ENCODE measurements at regions not wholly inside any gene's neighbourhood (a gene's known extent, or its start where the extent isn't known, plus 50 kb on each side); places are given as distances from the start of the nearest gene placed in this dataset.

DNA sequence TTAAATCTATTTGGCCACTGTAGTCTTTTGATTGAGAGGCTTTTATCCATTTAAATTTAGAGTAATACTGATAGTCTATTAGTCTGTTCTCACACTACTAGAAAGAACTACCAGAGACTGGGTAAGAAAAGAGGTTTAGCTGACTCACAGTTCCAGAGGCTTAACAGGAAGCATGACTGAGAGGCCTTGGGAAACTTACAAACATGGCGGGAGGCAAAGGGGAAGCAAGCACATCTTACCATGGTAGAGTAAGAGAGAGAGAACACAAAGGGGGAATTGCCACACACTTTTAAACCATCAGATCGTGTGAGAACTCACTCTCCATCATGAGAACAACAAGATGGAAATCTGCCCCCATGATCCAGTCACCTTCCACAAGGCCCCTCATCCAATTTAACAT is 410.9 kb downstream of the PDGFC start:
- no peak for DNase-seq (ENCODE audit: low read depth, low spot score)
- no peak overlapping the region for H3K4me3 ChIP-seq (ENCODE audit: low read length)

DNA sequence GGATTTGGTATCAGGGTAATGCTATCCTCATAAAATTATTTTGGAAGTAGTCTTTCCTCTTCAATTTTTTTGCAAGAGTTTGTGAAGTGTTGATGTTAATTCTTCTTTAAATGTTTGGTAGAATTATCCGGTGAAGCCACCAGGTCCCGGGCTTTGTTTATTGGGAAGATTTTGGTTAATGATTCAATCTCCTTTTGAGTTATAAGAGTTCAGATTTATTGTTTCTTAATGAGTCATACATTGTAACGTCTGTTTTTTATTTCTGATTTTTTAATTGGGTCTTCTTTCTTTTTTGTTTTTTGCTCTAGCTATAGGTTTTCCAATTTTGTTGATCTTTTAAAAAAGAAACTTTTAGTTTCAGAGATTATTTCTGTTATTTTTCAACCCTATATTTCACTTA is 412.3 kb downstream of the PDGFC start:
- no peak overlapping the region for H3K4me3 ChIP-seq (ENCODE audit: low read length)
- DNase-seq (ENCODE audit: low read depth, low spot score), result no peak

DNA sequence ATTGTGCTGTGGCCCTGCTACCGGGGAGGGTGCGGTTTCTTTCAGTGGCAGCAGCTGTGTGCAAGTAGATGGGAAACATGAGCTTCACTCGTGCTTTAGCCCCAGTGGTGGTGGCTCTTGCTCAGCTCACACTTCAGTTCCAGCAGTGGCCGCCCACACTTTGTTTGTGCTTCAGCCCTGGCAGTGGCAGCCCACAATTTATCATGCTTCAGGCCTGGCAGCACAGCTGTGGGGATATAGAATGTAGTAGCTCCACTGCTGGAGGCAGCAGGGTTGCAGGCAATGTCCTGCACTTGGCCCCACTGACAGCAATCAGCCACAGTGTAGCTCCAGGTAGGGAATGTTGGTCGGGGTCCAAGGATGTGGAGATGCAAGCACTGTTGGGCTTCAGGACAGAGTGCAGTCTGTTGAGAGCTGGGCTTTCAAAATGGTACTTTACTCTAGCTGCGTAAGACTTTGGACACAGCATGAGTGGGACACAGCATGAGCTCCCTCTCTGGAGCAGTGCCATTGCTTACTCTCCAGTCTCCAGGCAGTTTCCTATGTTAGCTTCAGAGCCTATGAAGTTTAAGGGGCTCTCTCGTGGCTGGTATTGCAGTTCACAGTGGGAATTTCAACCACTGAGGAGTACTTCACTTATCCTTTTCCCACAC is 413.1 kb downstream of the PDGFC start:
- no peak overlapping the region for H3K4me3 ChIP-seq (ENCODE audit: low read length)
- no peak for DNase-seq (ENCODE audit: low read depth, low spot score)

DNA sequence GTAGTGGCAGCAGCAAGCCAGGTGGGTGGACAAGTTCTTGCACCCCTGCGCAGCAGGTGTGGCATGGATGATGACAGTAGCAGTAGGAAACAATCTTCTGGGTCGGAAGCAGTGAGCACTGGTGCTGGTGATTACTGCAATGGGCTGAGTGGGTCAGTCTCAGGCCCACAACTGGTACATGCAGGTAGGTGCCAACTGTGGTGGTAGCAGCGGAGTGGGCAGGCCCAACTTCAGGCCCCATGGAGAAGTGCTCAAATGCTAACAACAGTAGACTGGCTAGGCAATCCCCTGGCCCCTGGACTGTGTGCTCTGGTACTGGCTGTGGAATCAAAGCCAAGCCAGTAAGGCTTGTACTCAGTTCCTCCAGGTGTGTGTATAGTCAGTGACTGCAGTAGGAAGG is 413.7 kb downstream of the PDGFC start:
- no peak for DNase-seq (ENCODE audit: low read depth, low spot score)
- no peak overlapping the region for H3K4me3 ChIP-seq (ENCODE audit: low read length)

DNA sequence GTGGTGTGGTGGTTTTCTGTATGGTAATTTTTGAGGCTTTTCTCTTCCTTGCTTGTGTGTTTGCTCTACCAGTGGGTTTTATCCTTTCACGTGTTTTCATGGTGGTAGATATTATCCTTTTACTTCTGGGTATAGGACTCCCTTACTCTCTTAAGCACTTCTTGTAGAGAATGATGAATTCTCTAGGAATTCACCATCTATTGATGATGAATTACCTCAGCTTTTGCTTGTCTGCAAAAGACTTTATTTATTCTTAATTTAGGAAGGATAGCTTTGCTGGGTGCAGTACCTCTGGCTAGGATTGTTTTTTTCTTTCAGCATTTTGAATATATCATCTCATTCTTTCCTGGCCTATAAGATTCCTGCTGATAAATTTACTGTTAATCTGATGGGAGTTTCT is 415.3 kb downstream of the PDGFC start:
- no peak overlapping the region for H3K4me3 ChIP-seq (ENCODE audit: low read length)
- no peak for DNase-seq (ENCODE audit: low read depth, low spot score)

DNA sequence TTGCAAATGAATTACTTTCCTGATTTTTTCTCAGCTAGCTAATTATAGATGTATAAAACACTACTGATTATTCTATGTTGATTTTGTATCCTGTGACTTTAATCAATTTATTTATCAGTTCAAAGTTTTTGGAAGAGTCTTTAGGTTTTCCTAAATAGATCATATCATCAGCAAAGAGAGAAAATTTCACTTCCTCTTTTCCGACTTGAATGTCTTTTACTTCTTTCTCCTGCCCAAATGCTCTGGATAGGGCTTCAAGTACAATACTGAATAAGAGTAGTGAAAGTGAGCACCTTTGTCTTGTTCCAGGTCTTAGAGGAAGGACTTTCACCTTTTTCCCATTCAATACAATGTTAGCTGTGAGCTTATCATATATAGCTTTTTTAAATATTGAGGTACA is 417.9 kb downstream of the PDGFC start:
- no peak overlapping the region for H3K4me3 ChIP-seq (ENCODE audit: low read length)
- DNase-seq (ENCODE audit: low read depth, low spot score), result no peak

DNA sequence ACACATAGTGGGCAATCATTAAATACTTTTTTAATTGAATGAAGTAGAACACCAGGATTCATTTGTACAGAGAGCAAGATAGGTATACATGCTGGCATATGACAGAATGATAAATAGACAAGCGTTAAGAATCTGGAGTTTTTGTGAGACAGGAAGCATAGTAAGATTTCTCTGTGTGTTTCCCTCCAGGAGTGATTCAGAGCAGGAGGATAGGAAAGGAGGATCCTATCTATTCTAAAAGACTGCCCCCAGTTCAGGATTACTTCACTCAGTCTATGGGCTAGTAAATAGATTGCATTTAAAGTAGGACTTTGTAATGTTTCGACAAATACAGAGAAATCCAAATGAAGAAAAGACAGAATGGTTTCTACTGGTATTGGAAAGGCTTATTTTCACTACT is 423.7 kb downstream of the PDGFC start:
- no peak for DNase-seq (ENCODE audit: low read depth, low spot score)
- no peak overlapping the region for H3K4me3 ChIP-seq (ENCODE audit: low read length)

DNA sequence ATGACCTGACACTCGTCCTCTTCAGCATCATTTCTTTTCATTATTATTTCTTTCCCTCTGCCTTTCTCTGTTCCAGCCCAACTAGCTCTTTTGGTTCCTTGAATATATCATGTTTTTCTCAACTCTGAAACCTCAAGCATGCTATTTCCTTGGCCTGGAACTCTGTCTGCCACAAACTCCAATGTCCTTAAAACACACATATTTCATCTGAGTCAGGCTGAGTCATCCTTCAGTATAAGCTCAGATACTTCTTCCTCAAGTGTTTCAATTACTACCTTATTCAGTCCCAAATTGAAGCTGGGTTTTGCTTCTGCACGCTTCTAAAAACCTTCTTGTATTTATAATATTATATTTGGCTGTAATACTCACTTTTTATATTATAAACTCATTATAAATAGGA is 424.2 kb downstream of the PDGFC start:
- H3K4me3 ChIP-seq (ENCODE audit: low read length), result no peak overlapping the region
- DNase-seq (ENCODE audit: low read depth, low spot score), result no peak

DNA sequence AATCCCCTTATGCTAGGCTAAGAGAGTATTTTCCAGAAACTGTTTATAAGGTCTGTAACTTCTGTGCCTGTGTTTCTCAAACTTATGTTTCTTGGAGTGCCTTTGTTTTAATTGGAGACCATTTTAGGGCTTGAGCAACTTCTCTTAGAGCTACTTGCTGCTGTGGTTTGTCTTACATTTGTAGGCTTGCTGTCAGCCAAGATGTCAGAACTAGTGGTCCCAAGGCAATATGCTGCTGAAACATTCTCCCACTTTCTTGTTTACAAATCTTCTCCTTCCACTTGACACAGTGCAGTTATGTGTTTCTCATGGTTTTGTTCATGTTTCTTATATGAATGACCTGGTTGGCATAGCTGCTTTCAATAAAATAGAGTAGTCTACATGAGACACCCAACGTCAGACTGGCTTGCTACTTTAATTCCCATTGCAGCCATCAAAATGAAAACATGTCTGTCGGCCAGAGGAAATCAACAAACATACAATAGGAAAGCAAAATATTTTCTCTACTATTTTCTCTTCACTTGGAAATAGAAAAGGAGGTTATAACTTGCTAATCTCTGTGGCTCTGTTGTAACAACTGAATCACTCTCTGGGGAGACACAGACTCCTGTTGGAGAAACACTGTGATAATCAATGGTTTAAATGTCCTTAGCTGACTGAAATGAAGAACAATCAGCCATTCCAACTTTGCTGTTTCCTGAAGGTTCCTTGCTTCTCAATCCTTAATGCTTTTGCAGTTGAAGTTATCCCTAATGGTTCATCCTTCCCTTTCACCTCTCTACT is 426.4 kb downstream of the PDGFC start:
- H3K4me3 ChIP-seq (ENCODE audit: low read length), result no peak overlapping the region
- DNase-seq (ENCODE audit: low read depth, low spot score), result no peak

DNA sequence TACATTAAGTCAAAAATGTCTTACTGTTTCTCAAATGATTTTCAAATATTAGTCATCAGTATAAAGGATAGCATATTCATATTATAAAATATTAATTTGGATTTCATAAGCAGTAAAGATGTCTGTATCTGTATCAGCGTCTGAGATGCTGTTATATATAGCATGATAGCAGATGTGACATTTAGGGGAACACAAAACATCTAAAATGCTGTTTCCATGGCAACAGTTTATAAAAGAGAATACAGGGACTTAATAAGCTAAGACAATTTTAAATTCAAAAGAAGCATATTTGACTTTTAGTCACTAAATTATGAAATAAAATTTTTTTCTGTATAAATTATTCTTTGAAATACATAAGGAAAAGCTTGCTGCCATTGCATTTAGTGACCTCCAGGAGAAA is 432.2 kb downstream of the PDGFC start:
- no peak overlapping the region for H3K4me3 ChIP-seq (ENCODE audit: low read length)
- no peak for DNase-seq (ENCODE audit: low read depth, low spot score)

DNA sequence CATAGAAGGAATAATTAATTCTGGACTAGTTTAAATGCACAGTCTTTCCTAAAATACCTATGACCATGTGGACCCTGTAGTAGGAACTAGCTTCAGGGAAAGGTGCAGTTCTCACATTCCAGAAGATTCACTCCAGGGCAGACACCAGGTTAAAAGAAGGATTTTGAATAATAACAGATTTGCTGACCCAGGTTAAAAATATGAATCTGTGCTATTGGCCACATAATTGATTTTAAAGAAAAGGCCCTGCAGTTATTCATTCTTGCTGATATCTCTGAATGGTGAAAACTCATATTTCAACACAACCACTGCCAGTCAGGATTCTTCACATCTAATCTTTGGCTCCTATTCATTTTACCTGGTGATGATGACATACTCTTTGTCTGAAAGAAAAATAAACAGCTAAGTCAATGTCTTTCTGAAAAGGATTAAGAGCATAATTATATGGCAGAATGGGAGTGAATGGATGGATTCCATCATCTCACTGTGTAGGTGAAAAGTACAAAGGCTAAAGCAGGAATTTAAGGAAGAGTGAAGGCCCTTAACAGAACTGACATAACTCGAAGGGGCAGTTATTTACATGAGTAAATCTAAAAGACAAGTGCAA is 432.8 kb downstream of the PDGFC start:
- no peak for DNase-seq (ENCODE audit: low read depth, low spot score)
- no peak overlapping the region for H3K4me3 ChIP-seq (ENCODE audit: low read length)

DNA sequence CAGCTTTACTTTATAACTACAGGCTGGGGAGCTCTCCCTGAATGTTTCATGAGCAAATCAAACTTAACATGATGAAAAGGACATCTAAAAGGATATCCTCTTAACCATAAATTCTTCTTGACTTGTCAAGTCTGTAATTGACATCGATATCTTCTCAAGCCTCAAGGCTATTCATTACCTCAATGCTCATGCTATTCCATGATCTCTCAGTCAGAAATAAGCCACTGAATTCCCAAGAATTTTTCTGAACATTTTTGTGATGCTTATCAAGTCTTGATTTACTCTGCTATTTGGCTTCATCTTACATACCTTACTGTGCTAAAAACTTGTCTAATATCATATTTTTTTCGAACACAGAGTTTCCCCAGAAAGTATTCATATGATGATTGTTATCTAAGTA is 433.4 kb downstream of the PDGFC start:
- H3K4me3 ChIP-seq (ENCODE audit: low read length), result no peak overlapping the region
- no peak for DNase-seq (ENCODE audit: low read depth, low spot score)

DNA sequence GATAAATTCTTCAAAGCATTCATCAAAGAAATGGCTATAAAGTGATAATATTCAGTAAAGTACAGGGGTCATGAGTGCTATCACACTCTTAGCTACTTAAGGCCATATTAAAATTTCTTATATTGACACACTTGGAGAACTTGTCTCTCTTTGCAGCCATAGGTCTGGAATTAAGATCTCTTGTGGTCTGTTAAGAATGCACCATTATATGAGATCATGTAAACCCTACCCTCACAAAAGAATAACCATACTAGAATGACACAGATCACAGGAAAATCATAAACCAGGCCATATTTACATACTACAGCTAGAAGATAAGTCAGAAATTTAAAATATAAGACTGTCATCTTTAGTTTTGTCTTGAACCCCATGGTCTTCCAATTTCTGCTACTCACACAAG is 434.3 kb downstream of the PDGFC start:
- H3K4me3 ChIP-seq (ENCODE audit: low read length), result no peak overlapping the region
- no peak for DNase-seq (ENCODE audit: low read depth, low spot score)

DNA sequence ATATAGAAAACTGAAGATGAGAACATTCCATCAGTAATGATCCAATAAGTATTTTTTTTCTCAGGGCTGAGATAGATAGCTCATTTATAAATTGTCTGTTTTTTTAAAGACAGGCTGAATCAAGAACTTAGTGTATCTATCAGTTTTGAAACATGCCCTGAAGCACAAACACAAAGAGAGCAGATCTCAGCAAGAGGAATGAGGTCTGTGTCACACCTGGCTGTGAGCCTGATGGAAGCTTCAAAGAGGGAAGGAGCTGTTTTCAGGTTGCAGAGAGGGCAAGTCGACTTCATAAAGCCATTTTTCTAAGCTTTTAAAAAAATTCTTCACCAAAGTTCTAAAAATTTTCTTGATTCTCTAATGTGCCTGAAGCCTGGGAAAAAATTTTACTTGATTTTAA is 434.9 kb downstream of the PDGFC start:
- DNase-seq (ENCODE audit: low read depth, low spot score), result no peak
- no peak overlapping the region for H3K4me3 ChIP-seq (ENCODE audit: low read length)

DNA sequence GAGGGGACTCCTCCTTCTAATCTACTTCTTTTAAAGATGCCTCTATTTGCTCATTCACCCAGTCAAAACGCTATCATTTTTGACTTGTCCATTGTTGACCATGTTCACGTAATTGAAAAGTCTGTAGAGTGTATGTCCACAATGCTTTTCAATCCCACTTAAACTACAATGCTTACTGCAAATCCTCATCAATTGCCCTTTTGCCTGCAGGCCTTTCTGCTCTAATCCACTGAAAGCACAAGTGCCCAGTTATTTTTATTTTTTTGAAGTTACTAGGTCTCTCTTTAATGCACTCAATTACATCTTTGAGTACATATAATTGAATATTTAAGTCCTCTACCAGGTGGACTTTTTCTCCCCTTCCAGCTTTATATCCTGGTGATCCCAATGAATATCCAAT is 437.4 kb downstream of the PDGFC start:
- no peak for DNase-seq (ENCODE audit: low read depth, low spot score)
- H3K4me3 ChIP-seq (ENCODE audit: low read length), result no peak overlapping the region

DNA sequence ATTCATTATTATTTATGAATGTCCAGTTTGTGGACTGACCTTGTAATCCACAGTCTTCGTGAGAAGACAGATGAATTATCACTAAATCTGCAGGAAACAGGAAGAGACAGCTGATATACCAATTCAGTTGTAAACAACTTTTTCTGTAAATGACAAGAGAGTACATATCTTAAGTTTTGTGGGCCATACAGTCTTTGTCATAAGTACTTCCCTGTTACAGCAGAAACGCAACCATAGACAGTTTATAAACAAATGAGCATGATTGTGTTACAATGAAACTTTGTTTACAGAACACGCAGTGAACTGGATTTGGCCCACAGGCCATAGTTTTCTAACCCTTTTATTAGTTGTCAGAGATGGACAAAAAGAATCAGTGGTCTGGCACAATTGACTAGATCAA is 443.4 kb downstream of the PDGFC start:
- H3K4me3 ChIP-seq (ENCODE audit: low read length), result no peak overlapping the region
- no peak for DNase-seq (ENCODE audit: low read depth, low spot score)

DNA sequence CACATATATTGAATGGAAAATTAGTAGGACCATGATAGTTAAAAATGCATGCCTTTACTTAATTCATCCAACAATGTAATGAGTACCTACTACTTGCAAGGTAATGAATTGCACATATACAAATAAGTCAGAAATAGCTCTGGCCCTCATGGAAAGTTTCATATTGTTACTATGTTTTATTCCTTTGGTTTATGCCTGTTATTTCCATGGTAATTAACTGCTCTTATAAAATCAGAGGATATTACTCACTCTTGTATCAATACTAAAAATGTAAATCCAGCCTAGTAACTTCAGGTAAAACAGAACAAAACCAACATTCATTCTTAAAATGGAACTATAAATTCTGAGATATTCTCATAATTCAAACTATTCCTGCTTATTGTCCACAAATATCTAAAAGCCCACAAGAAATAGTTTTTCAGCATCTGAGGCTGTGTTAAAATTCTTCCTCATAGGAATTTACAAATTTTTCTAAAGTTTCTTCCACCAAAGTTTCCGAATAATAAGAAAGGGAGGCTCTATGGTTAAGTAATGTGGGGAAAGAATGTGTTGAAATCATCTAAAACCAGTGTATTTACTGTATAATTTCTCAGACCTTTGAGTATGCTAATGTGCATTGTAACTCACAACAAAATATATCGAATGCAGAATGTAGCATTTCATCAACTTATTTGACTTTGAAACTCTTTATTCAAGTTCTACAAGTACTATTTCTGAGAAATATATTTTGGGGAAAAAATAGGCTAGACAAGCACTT is 444.2 kb downstream of the PDGFC start:
- DNase-seq (ENCODE audit: low read depth, low spot score), result no peak
- no peak overlapping the region for H3K4me3 ChIP-seq (ENCODE audit: low read length)

DNA sequence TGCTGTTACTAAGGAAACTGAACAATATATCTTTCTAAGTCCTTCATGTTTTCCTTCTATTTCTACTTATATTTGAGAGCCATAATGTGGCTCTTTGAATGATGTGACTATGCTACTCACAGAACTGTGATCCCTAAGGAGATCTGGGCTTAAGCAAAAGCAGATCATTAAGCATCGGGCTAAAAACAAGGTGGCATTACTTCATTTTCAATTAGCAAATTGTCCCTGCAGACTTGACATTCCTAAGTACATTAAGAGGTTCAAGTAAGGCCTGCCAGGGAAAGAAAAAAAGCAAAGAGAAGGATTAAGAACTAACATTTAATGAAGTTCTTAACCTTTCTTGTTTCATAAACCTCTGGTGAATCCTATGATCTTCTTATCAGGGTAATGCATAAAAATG is 447.6 kb downstream of the PDGFC start:
- H3K4me3 ChIP-seq (ENCODE audit: low read length), result no peak overlapping the region
- DNase-seq (ENCODE audit: low read depth, low spot score), result no peak

DNA sequence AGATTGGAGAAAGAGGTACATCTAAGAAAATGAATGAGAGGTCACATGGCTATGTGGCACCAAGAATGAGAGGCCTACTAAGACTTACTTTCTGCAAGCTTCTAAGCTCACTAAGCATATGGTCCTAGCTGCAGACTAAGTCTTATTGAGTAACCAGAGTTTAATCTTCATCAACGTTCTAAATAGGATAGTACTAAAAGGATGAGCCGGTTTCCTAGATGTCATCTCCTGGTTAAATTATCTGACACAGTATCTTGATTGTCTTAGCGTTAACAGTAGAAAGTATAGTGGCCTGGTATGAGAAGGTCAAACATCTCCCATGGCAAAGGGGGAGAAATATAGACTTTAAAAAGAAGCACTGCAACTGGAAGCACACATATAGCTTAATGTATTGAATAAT is 448.1 kb downstream of the PDGFC start:
- H3K4me3 ChIP-seq (ENCODE audit: low read length), result no peak overlapping the region
- DNase-seq (ENCODE audit: low read depth, low spot score), result no peak

DNA sequence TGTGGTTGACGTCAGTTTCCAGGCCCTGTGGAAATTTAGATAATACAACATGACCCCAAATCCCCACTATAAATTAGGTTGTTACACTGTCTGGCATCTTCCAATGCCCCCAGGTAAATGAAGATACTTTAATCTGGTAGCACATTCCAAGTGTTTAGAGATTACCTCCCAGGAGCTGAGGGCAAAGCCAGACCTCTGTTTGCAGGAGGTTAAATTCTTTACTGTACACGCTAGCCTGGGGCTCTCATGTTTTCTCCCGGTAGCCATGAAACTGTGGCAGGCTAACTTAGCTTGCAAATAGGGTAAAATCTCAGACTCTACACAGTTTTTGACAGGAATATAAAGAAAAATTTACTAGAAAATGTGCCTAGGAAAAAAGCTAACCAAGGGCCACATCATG is 450.0 kb downstream of the PDGFC start:
- H3K4me3 ChIP-seq (ENCODE audit: low read length), result no peak overlapping the region
- DNase-seq (ENCODE audit: low read depth, low spot score), result no peak
